ENCODE measurements at regions not wholly inside any gene's neighbourhood (a gene's known extent, or its start where the extent isn't known, plus 50 kb on each side); places are given as distances from the start of the nearest gene placed in this dataset.

DNA sequence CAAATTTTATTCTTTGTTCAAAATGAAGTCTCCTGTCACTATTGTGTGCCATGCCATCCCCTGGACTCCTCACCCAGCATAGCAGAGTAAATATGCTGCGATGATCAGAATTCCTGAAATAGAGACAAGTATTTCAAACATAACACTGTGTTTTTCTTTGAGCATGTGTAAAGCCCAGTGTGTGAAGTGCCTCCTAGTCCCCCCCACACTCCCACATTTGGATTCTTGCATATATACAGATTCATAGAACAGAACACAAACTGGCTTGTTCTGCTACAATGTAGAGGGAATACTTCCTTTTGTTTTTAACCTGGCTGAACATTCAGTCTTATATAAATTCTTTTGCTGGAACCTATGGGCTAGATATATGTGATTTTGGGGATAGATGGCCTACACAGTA, 84.9 kb downstream of the NUDT12 start:
- Histone ChIP-seq H3K36me3 (no peaks in the 10 kb centered on the region), H3K9me3 (no peaks in the 10 kb centered on the region), H3K27ac (replicated peaks in 1 of 4) (no peak overlapping the region), H3K4me1 (peaks cover 0 to 2% (median 0%) of the 10 kb centered on the region in 4 donors), H3K4me3 (no peak overlapping the region), H3K27me3 (no peaks in the 10 kb centered on the region)
- intact Hi-C loops (cut with DNase I): no loop called here
- no peak for DNase-seq (ENCODE audit: extremely low spot score)
- TF ChIP-seq POLR2AphosphoS5 (IDR thresholded peaks at IDR 0.05) (no peak), POLR2A (IDR thresholded peaks at IDR 0.05; ENCODE audit: low read depth) (no peak), EP300 (IDR thresholded peaks at IDR 0.05) (no peak)
- TF ChIP-seq, protein P1, sequence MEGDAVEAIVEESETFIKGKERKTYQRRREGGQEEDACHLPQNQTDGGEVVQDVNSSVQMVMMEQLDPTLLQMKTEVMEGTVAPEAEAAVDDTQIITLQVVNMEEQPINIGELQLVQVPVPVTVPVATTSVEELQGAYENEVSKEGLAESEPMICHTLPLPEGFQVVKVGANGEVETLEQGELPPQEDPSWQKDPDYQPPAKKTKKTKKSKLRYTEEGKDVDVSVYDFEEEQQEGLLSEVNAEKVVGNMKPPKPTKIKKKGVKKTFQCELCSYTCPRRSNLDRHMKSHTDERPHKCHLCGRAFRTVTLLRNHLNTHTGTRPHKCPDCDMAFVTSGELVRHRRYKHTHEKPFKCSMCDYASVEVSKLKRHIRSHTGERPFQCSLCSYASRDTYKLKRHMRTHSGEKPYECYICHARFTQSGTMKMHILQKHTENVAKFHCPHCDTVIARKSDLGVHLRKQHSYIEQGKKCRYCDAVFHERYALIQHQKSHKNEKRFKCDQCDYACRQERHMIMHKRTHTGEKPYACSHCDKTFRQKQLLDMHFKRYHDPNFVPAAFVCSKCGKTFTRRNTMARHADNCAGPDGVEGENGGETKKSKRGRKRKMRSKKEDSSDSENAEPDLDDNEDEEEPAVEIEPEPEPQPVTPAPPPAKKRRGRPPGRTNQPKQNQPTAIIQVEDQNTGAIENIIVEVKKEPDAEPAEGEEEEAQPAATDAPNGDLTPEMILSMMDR (IDR thresholded peaks at IDR 0.05): no peak
- 61% methylated on average over 1 of the region's 1 CpG for WGBS

DNA sequence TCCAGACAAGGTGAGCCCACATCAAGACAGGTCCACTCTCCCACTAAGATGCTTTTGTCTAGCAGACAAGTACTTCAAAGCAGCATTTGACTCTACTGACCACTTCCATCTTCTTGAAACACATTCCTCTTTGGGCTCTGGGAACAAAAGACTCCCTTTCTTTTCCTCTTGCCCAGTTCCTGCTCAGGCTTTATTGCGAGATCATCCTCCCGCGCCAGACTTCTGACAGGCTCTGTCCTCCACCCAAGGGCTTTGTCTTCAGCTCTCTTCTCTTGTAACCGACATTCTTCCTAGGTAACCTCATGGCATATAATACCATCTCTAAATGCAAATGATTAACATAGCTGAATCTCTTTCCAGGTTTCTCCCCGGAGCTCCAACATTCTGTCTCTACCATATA, 85.8 kb downstream of the NUDT12 start:
- Histone ChIP-seq H3K4me1 (peaks cover 0 to 3% (median 0%) of the 10 kb centered on the region in 4 donors), H3K9me3 (no peaks in the 10 kb centered on the region), H3K27me3 (no peaks in the 10 kb centered on the region), H3K4me3 (no peak overlapping the region), H3K36me3 (no peaks in the 10 kb centered on the region), H3K27ac (replicated peaks in 1 of 4) (no peak overlapping the region)
- 79% methylated on average over 5 of the region's 5 CpGs for WGBS
- TF ChIP-seq POLR2AphosphoS5 (IDR thresholded peaks at IDR 0.05): no peak
- TF ChIP-seq, protein P1 (IDR thresholded peaks at IDR 0.05): no peak
- TF ChIP-seq POLR2A (IDR thresholded peaks at IDR 0.05; ENCODE audit: low read depth): no peak
- no peak for TF ChIP-seq EP300 (IDR thresholded peaks at IDR 0.05)
- intact Hi-C loops (cut with DNase I): no loop called here
- no peak for DNase-seq (ENCODE audit: extremely low spot score)

DNA sequence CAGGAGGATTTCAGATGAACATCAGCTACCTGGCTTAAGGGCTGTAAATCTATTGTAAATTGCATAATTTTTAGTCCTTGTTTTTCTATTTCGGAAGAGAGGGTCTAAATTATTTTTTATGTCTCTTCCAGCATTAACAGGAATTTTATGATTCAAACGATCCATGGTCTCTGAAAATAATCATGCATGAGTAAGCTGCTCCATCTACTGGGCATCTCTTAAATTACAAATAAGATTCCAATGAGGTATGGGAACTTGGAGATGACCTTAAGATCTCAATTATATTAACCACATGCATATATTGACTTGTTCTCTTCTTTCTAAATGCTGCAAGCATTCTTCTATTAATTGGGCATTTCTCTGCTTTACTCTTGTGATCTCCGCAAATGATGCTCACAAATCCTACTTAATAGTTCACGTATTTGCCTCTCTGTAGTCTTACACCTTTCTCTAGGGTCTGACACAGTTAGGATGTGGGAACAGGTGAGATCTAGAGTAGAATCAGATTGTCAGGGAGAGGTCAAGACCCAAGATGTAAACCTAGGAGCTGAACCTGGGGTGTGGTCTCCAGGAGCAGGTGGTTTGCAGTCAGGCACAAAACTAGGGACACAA, 86.9 kb downstream of the NUDT12 start:
- DNase-seq (ENCODE audit: extremely low spot score): no peak
- H3K36me3 ChIP-seq: no peaks in the 10 kb centered on the region
- WGBS: 34% methylated on average over 4 of the region's 4 CpGs
- no peaks in the 10 kb centered on the region for H3K9me3 ChIP-seq
- peaks cover 0 to 3% (median 0%) of the 10 kb centered on the region in 4 donors for H3K4me1 ChIP-seq
- TF ChIP-seq EP300 (IDR thresholded peaks at IDR 0.05) (no peak), POLR2A (IDR thresholded peaks at IDR 0.05; ENCODE audit: low read depth) (no peak)
- TF ChIP-seq, protein P1 (IDR thresholded peaks at IDR 0.05): peak; percentile 62 to 73 (median 66)
- intact Hi-C loops (cut with DNase I): loop anchor here (2.0 kb wide), 1 partner anchor 243 kb away; no protein-coding TSS in a partner anchor
- no peaks in the 10 kb centered on the region for H3K27me3 ChIP-seq
- no peak overlapping the region for H3K4me3 ChIP-seq
- no peak overlapping the region for H3K27ac ChIP-seq (replicated peaks in 1 of 4)

DNA sequence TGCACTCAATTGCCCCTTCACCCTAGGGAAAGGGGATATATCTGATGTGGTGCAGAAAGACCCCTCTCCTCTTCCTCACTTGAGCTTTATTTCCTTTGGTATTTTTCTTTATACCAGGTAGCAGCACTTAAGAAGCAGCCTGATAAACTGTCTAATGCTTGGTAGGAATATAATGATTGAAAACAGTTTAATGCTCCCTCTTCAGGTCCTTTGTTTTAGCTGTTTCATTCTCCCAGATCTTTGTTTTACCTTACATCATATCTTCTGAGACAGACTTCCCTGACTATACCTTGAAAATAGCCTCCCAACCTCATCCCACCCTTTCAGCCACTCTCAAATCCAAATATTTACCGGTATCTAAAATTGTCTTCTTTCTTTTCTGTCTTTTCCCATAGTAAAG, 87.9 kb downstream of the NUDT12 start:
- Histone ChIP-seq H3K36me3 (no peaks in the 10 kb centered on the region), H3K4me1 (peaks cover 0 to 3% (median 0%) of the 10 kb centered on the region in 4 donors), H3K27ac (replicated peaks in 1 of 4) (no peak overlapping the region), H3K4me3 (no peak overlapping the region), H3K9me3 (no peaks in the 10 kb centered on the region), H3K27me3 (no peaks in the 10 kb centered on the region)
- no peak for TF ChIP-seq POLR2AphosphoS5 (IDR thresholded peaks at IDR 0.05)
- no peak for TF ChIP-seq POLR2A (IDR thresholded peaks at IDR 0.05; ENCODE audit: low read depth)
- TF ChIP-seq, protein P1 (IDR thresholded peaks at IDR 0.05): no peak
- 82% methylated on average over 1 of the region's 1 CpG for WGBS
- intact Hi-C loops (cut with DNase I): loop anchor here (2.0 kb wide), 1 partner anchor 242 kb away; no protein-coding TSS in a partner anchor
- no peak for DNase-seq (ENCODE audit: extremely low spot score)

DNA sequence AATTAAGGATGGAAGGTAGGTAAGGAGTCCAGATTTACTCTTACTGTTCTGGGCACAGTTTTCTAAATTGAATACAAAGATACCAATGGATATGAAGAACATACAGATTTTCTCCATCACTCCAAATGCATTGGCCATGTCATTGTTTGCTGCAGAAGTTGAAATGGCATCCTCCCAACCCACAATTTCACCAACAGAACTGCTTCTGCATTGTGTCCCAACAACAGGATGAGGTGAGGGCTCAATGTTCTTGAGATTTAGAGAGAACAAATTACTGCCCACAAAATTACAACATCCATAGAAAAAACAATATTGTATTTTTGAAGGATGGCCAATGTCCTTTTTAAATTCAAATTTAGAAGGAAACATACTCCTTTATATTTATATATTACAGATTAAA, 88.9 kb downstream of the NUDT12 start:
- peaks cover 0 to 3% (median 0%) of the 10 kb centered on the region in 4 donors for H3K4me1 ChIP-seq
- intact Hi-C loops (cut with DNase I): loop anchor here (2.0 kb wide), 1 partner anchor 241 kb away; no protein-coding TSS in a partner anchor
- no peak for DNase-seq (ENCODE audit: extremely low spot score)
- no peaks in the 10 kb centered on the region for H3K9me3 ChIP-seq
- TF ChIP-seq EP300 (IDR thresholded peaks at IDR 0.05): no peak
- TF ChIP-seq, protein P1 (IDR thresholded peaks at IDR 0.05): no peak
- no peak for TF ChIP-seq POLR2AphosphoS5 (IDR thresholded peaks at IDR 0.05)
- TF ChIP-seq POLR2A (IDR thresholded peaks at IDR 0.05; ENCODE audit: low read depth): no peak
- H3K36me3 ChIP-seq: no peaks in the 10 kb centered on the region
- no peaks in the 10 kb centered on the region for H3K27me3 ChIP-seq
- no peak overlapping the region for H3K27ac ChIP-seq (replicated peaks in 1 of 4)
- H3K4me3 ChIP-seq: no peak overlapping the region

All from esophagus muscularis mucosa (tissue), 4 donors.